ENCODE measurements at regions not wholly inside any gene's neighbourhood (a gene's known extent, or its start where the extent isn't known, plus 50 kb on each side); places are given as distances from the start of the nearest gene placed in this dataset.

GRCh38 chr4:33149658-33150524 lies 2429.7 kb downstream of the PCDH7 start:
- H4K20me1 ChIP-seq (ENCODE audit: insufficient read depth) = no peaks in the 10 kb centered on the region
- H3K4me1 ChIP-seq (ENCODE audit: insufficient read depth) = peaks cover 10% of the 10 kb centered on the region; the same call in 1 of the 2 replicates
- WGBS, 2 experiments (ENCODE audit: low coverage in 1 of 2, low lambda C conversion rate in 2 of 2, missing lambda C conversion rate in 2 of 2) = 57 to 64% methylated on average over 5 of the region's 5 CpGs
- H3K9ac ChIP-seq = no peak overlapping the region
- TF ChIP-seq EZH2 (IDR thresholded peaks at IDR 0.05; ENCODE audit: insufficient read depth, poor library complexity, severe bottlenecking) (no peak), EZH2phosphoT487 (IDR thresholded peaks at IDR 0.05; ENCODE audit: insufficient read depth, low read depth) (no peak)
- H3K4me2 ChIP-seq (ENCODE audit: unreplicated experiment) = no peak overlapping the region
- in situ Hi-C loops (cut with MboI) = no loop called here
- no peak overlapping the region for H3K27ac ChIP-seq
- DNase-seq = no peak
- H2AFZ ChIP-seq = peak overlapping the region; percentile 21; the same call in 1 of the 2 replicates
- no peaks in the 10 kb centered on the region for H3K36me3 ChIP-seq (ENCODE audit: low read depth)
- H3K4me3 ChIP-seq = no peak overlapping the region
- 0 out of 2 replicates have a peak, but pooled peaks cover 4% of the 10 kb centered on the region for H3K9me2 ChIP-seq (ENCODE audit: insufficient read depth)
- H3K27me3 ChIP-seq (replicated peaks; ENCODE audit: insufficient read depth) = no peaks in the 10 kb centered on the region
- peaks cover 4% of the 10 kb centered on the region for H3K9me3 ChIP-seq (ENCODE audit: low read depth)
- H3F3A ChIP-seq (ENCODE audit: insufficient read depth) = no peaks in the 10 kb centered on the region
- no peaks in the 10 kb centered on the region for H3K79me2 ChIP-seq (ENCODE audit: insufficient read depth)

DNA sequence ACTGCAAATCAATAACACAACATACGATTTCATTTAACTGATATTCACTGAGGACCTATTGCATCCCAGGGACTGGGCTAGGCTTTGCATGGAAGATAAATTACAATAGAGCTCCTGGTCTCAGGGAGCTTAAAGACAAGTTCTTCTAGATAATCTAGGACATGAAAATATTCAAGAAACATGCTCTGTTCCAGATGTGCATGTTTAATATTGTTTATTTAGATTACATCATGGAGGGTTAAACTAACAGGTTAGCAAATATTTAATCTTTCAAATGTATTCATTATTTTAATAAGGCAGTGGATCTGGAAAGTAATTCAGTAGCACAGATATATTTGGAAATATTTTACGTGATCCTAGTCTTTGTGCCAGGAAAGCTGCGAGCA lies 2430.3 kb downstream of the PCDH7 start:
- Histone ChIP-seq H3K27ac (no peak overlapping the region), H3K9me2 (ENCODE audit: insufficient read depth) (0 out of 2 replicates have a peak, but pooled peaks cover 4% of the 10 kb centered on the region), H3K4me3 (no peak overlapping the region), H3K36me3 (ENCODE audit: low read depth) (no peaks in the 10 kb centered on the region), H4K20me1 (ENCODE audit: insufficient read depth) (no peaks in the 10 kb centered on the region), H3F3A (ENCODE audit: insufficient read depth) (no peaks in the 10 kb centered on the region), H3K9me3 (ENCODE audit: low read depth) (peaks cover 4% of the 10 kb centered on the region), H3K79me2 (ENCODE audit: insufficient read depth) (no peaks in the 10 kb centered on the region), H3K4me2 (ENCODE audit: unreplicated experiment) (no peak overlapping the region), H3K4me1 (ENCODE audit: insufficient read depth) (peaks cover 10% of the 10 kb centered on the region; the same call in 1 of the 2 replicates), H3K27me3 (replicated peaks; ENCODE audit: insufficient read depth) (no peaks in the 10 kb centered on the region), H2AFZ (no peak overlapping the region), H3K9ac (no peak overlapping the region)
- 30 to 38% methylated on average over 3 of the region's 3 CpGs for WGBS, 2 experiments (ENCODE audit: low coverage in 1 of 2, low lambda C conversion rate in 2 of 2, missing lambda C conversion rate in 2 of 2)
- no peak for TF ChIP-seq EZH2phosphoT487 (IDR thresholded peaks at IDR 0.05; ENCODE audit: insufficient read depth, low read depth)
- no peak for TF ChIP-seq EZH2 (IDR thresholded peaks at IDR 0.05; ENCODE audit: insufficient read depth, poor library complexity, severe bottlenecking)
- DNase-seq = no peak
- in situ Hi-C loops (cut with MboI) = no loop called here

DNA sequence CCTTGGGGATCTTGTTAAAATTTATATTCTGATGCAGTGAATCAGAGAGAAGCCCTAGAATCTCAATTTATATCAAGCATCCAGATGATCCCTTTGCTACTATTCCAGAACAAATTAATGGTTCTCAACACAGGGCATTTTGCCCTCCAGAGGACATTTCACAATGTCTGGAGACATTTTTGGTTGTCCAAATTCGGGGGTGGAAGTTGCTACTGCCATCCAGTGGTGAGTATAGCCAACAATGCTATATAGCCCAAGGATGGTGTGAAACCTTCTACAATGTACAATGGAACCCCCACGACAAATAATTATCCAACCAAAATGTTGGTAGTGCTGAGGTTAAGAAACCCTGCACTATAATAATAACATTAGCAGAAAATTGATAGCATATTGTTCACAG lies 2440.0 kb downstream of the PCDH7 start:
- Histone ChIP-seq H3K9ac (no peak overlapping the region), H3K9me2 (ENCODE audit: insufficient read depth) (no peaks in the 10 kb centered on the region), H3K27me3 (replicated peaks; ENCODE audit: insufficient read depth) (no peaks in the 10 kb centered on the region), H4K20me1 (ENCODE audit: insufficient read depth) (no peaks in the 10 kb centered on the region), H3K4me3 (no peak overlapping the region), H3K79me2 (ENCODE audit: insufficient read depth) (no peaks in the 10 kb centered on the region), H3K9me3 (ENCODE audit: low read depth) (no peaks in the 10 kb centered on the region), H2AFZ (no peak overlapping the region), H3K4me1 (ENCODE audit: insufficient read depth) (0 out of 2 replicates have a peak, but pooled peaks cover 2% of the 10 kb centered on the region), H3F3A (ENCODE audit: insufficient read depth) (no peaks in the 10 kb centered on the region; the same call in 1 of the 2 replicates), H3K4me2 (ENCODE audit: unreplicated experiment) (no peak overlapping the region), H3K36me3 (ENCODE audit: low read depth) (no peaks in the 10 kb centered on the region), H3K27ac (no peak overlapping the region)
- WGBS, 2 experiments (ENCODE audit: low coverage in 1 of 2, low lambda C conversion rate in 2 of 2, missing lambda C conversion rate in 2 of 2) = 41 to 45% methylated on average over 2 of the region's 2 CpGs
- TF ChIP-seq EZH2phosphoT487 (IDR thresholded peaks at IDR 0.05; ENCODE audit: insufficient read depth, low read depth) = no peak
- no peak for TF ChIP-seq EZH2 (IDR thresholded peaks at IDR 0.05; ENCODE audit: insufficient read depth, poor library complexity, severe bottlenecking)
- in situ Hi-C loops (cut with MboI) = no loop called here
- peak; percentile 79 for DNase-seq

DNA sequence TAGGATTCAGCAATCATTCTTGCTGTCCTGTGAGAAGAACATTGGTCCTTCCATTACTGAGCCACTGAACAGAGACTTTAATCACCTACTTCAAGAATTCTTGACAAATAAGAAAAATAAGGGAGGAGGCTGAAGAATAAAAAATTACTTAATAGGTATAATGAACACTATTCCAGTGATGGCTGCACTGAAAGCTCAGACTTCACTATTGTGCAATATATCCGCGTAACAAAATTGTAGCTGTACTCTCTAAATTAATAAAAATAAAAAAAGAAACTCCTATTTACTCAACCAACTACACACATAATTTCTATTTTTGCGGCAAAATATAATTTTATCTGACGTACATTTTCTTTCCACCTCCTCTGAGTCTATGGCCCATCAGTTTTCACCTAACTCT lies 2441.0 kb downstream of the PCDH7 start:
- Histone ChIP-seq H3K9me2 (ENCODE audit: insufficient read depth) (no peaks in the 10 kb centered on the region), H3K27me3 (replicated peaks; ENCODE audit: insufficient read depth) (no peaks in the 10 kb centered on the region), H3K27ac (no peak overlapping the region), H3K9ac (no peak overlapping the region), H3K79me2 (ENCODE audit: insufficient read depth) (no peaks in the 10 kb centered on the region), H3K4me2 (ENCODE audit: unreplicated experiment) (no peak overlapping the region), H4K20me1 (ENCODE audit: insufficient read depth) (no peaks in the 10 kb centered on the region), H2AFZ (no peak overlapping the region), H3K4me3 (no peak overlapping the region), H3K4me1 (ENCODE audit: insufficient read depth) (0 out of 2 replicates have a peak, but pooled peaks cover 2% of the 10 kb centered on the region), H3F3A (ENCODE audit: insufficient read depth) (no peaks in the 10 kb centered on the region; the same call in 1 of the 2 replicates), H3K9me3 (ENCODE audit: low read depth) (no peaks in the 10 kb centered on the region), H3K36me3 (ENCODE audit: low read depth) (no peaks in the 10 kb centered on the region)
- no peak for DNase-seq
- in situ Hi-C loops (cut with MboI) = no loop called here
- TF ChIP-seq EZH2 (IDR thresholded peaks at IDR 0.05; ENCODE audit: insufficient read depth, poor library complexity, severe bottlenecking) (no peak), EZH2phosphoT487 (IDR thresholded peaks at IDR 0.05; ENCODE audit: insufficient read depth, low read depth) (no peak)
- WGBS, 2 experiments (ENCODE audit: low coverage in 1 of 2, low lambda C conversion rate in 2 of 2, missing lambda C conversion rate in 2 of 2) = 90 to 93% methylated on average over 4 of the region's 4 CpGs
